Endothelial cell of umbilical vein (primary cell): ENCODE measurements at regions not wholly inside any gene's neighbourhood (a gene's known extent, or its start where the extent isn't known, plus 50 kb on each side); places are given as distances from the start of the nearest gene placed in this dataset.

Source experiments
- BruUV-seq: library from RNA; stranded (reverse); fragments of 400-500 nt; replicated peaks from 2 replicates; lab custom pipeline; 2021; lab: Mats Ljungman, UMichigan
- CTCF ChIA-PET: fragments of 300-600, 350-600 bp; sonication (Branson Sonifier 250); formaldehyde crosslinking; loops from one replicate; lab custom pipeline; 2021; ENCODE audit warnings: antibody characterized with exemption, inconsistent platforms; lab: Charles Lee
- POLR2A ChIA-PET: fragments of 300-600, 350-600 bp; sonication (Branson Sonifier 250); formaldehyde crosslinking; loops from one replicate; lab custom pipeline; 2021; ENCODE audit warnings: antibody characterized with exemption, inconsistent platforms; lab: Charles Lee
- DNase-seq: peaks from one replicate; pipeline ENCODE4 v3.0.0-alpha.2; 2011; ENCODE audit warnings: low read depth, low spot score
- FAIRE-seq: peaks from 2 replicates; lab custom pipeline; 2011; peaks lifted over from hg19 to GRCh38; lab: Jason Lieb, UNC
- H2AFZ ChIP-seq: 2 replicates; pipeline ENCODE4 v1.6.0; 2012; ENCODE audit warnings: low read depth, low read length, control low read depth, inconsistent platforms
- H3K27ac ChIP-seq: 2 replicates; pipeline ENCODE4 v1.5.1; 2011; ENCODE audit warnings: low read depth, mild to moderate bottlenecking, control low read depth, low read length, moderate library complexity; ENCODE audit not compliant: insufficient read depth
- H3K27me3 ChIP-seq, 2 experiments: 2 replicates each; pipeline versions ENCODE4 v1.6.0 to v1.6.1; 2011; ENCODE audit warnings: low read length in 2 of 2, mixed read lengths in 1 of 2; ENCODE audit not compliant: control insufficient read depth in 2 of 2, insufficient read depth in 2 of 2
- H3K36me3 ChIP-seq, 2 experiments: 2 replicates in 1 of 2; 3 replicates in 1 of 2; pipeline ENCODE4 v1.5.1; 2011; ENCODE audit warnings: low read length in 2 of 2, mild to moderate bottlenecking in 1 of 2, moderate library complexity in 1 of 2; ENCODE audit not compliant: control insufficient read depth in 2 of 2, insufficient read depth in 2 of 2; ENCODE audit errors: extremely low read depth in 1 of 2
- H3K4me1 ChIP-seq: 3 replicates; pipeline ENCODE4 v1.5.1; 2011; ENCODE audit warnings: mild to moderate bottlenecking, low read length; ENCODE audit not compliant: control insufficient read depth, insufficient read depth; ENCODE audit errors: extremely low read depth
- H3K4me2 ChIP-seq: 2 replicates; pipeline ENCODE4 v1.6.1; 2011; ENCODE audit warnings: low read length, control low read depth, mixed read lengths; ENCODE audit not compliant: insufficient read depth
- H3K4me3 ChIP-seq, 3 experiments: fragments of 200-600 bp in 1 of 3; sonication (generic), shearing (Covaris generic) in 1 of 3; replicated peaks in 1 of 3; 2 replicates each; pipeline ENCODE4 v1.5.1; 2011 to 2016; ENCODE audit warnings: control low read depth in 3 of 3, low read length in 3 of 3, mild to moderate bottlenecking in 2 of 3, inconsistent platforms in 1 of 3, low read depth in 1 of 3, moderate library complexity in 1 of 3; ENCODE audit not compliant: insufficient read depth in 1 of 3
- H3K79me2 ChIP-seq: 2 replicates; pipeline ENCODE4 v1.6.0; 2012; ENCODE audit warnings: low read length, inconsistent platforms; ENCODE audit not compliant: control insufficient read depth, insufficient read depth
- H3K9ac ChIP-seq: replicated peaks from 2 replicates; pipeline ENCODE3; 2011; ENCODE audit warnings: low read length, control low read depth; ENCODE audit not compliant: insufficient read depth; ENCODE audit errors: extremely low read depth
- H3K9me1 ChIP-seq: replicated peaks from 3 replicates; pipeline ENCODE4 v1.6.0; 2011; ENCODE audit warnings: mild to moderate bottlenecking, low read length; ENCODE audit not compliant: control insufficient read depth, insufficient read depth; ENCODE audit errors: extremely low read depth
- H3K9me3 ChIP-seq: replicated peaks from 2 replicates; pipeline ENCODE4 v1.5.1; 2012; ENCODE audit warnings: low read length, inconsistent platforms; ENCODE audit not compliant: control insufficient read depth, insufficient read depth
- H4K20me1 ChIP-seq: replicated peaks from 2 replicates; pipeline ENCODE3; 2011; ENCODE audit warnings: mild to moderate bottlenecking, low read length; ENCODE audit not compliant: control insufficient read depth, insufficient read depth; ENCODE audit errors: extremely low read depth
- EZH2 ChIP-seq: IDR thresholded peaks from 2 replicates; pipeline ENCODE4 v1.6.1; 2012; ENCODE audit warnings: borderline replicate concordance, low read depth, mild to moderate bottlenecking, moderate library complexity, low read length, inconsistent platforms; ENCODE audit not compliant: severe bottlenecking
- FOS ChIP-seq: IDR thresholded peaks from 2 replicates; pipeline ENCODE4 v1.6.1; 2011; ENCODE audit warnings: mild to moderate bottlenecking, low read length, moderate library complexity, borderline replicate concordance; ENCODE audit not compliant: insufficient read depth
- GATA2 ChIP-seq: IDR thresholded peaks from 2 replicates; pipeline ENCODE4 v1.7.0; 2011; ENCODE audit warnings: low read depth, mild to moderate bottlenecking, moderate library complexity, mixed read lengths, low read length; ENCODE audit not compliant: insufficient read length, insufficient read depth
- JUN ChIP-seq: IDR thresholded peaks from 2 replicates; pipeline ENCODE4 v1.6.1; 2011; ENCODE audit warnings: borderline replicate concordance, low read depth; ENCODE audit not compliant: insufficient read length, insufficient read depth
- MYC ChIP-seq: IDR thresholded peaks from one replicate; pipeline ENCODE4 v1.6.1; 2011; ENCODE audit warnings: mild to moderate bottlenecking, low read depth, low read length
- POLR2A ChIP-seq: IDR thresholded peaks from 2 replicates; pipeline ENCODE4 v1.6.1; 2012; ENCODE audit warnings: low read depth, mild to moderate bottlenecking, control low read depth, low read length
- POLR2AphosphoS5 ChIP-seq: IDR thresholded peaks from 2 replicates; pipeline ENCODE4 v1.6.1; 2012; ENCODE audit warnings: low read depth, mild to moderate bottlenecking, control low read depth, low read length, moderate library complexity; ENCODE audit not compliant: insufficient read depth
- dilution Hi-C: fragments of 300-500 bp; cut with MboI; formaldehyde crosslinking; loops from one replicate; pipeline ENCODE4 v1.15.0; 2019; ENCODE audit warnings: low sequenced_read_pairs; ENCODE audit not compliant: extremely low pct_ligation_motif_present
- intact Hi-C: fragments of 100-400 bp; cut with micrococcal nuclease; formaldehyde crosslinking; loops from one replicate; pipeline ENCODE4 v1.10.0; 2022
- TF ChIP-seq, protein P1 (sequence below): IDR thresholded peaks from 2 replicates; pipeline ENCODE4 v1.6.1; 2011; ENCODE audit not compliant: insufficient read depth, insufficient read length
- TF ChIP-seq, protein P2 (sequence below), 2 donors: IDR thresholded peaks; 1 replicate in 1 of 2; 2 replicates in 1 of 2; pipeline ENCODE4 v1.5.1; 2011; ENCODE audit warnings: low read length in 2 of 2, mild to moderate bottlenecking in 2 of 2, moderate library complexity in 2 of 2, control low read depth in 1 of 2, inconsistent platforms in 1 of 2, low read depth in 1 of 2; ENCODE audit not compliant: insufficient read depth in 1 of 2; ENCODE audit errors: extremely low read depth in 1 of 2

DNA sequence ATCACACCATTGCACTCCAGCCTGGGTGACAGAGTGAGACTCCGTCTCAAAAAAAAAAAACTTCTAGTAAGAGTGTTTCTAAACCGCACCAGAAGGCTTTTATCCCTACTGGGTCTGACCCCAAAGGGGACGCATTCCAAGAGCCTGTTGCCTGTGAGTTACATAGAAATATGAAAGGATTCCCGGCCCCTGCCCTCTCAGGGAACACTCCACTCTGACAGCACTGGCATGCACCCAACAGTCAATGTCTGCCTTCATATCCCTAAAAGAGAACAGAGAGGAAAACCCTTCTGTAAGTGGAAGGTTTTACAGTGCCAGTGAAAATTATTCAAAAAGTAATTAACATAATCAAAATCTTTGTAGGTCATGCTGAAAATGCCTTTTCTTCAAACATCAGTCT, 117.1 kb upstream of the PTPRT start:
- H4K20me1 ChIP-seq, result no peaks in the 10 kb centered on the region
- POLR2A ChIA-PET, result no interaction called here
- no peaks in the 10 kb centered on the region for H3K36me3 ChIP-seq
- peaks cover 12% of the 10 kb centered on the region for H3K9me3 ChIP-seq
- FAIRE-seq (no peak), DNase-seq (no peak)
- H3K4me3 ChIP-seq, result no peak overlapping the region
- H2AFZ ChIP-seq, result no peak overlapping the region
- CTCF ChIA-PET, result no interaction called here
- dilution Hi-C loops (no loop called here), intact Hi-C loops (no loop called here)
- no peak overlapping the region for H3K9ac ChIP-seq
- BruUV-seq, result no TSS peak
- no peaks in the 10 kb centered on the region for H3K4me1 ChIP-seq
- H3K27me3 ChIP-seq, result no peaks in the 10 kb centered on the region
- H3K4me2 ChIP-seq, result no peak overlapping the region
- no peak for TF ChIP-seq JUN
- TF ChIP-seq FOS, result no peak
- TF ChIP-seq MYC, result no peak
- no peak for TF ChIP-seq EZH2
- no peak for TF ChIP-seq POLR2A
- TF ChIP-seq, protein P1, sequence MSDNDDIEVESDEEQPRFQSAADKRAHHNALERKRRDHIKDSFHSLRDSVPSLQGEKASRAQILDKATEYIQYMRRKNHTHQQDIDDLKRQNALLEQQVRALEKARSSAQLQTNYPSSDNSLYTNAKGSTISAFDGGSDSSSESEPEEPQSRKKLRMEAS, result no peak
- no peak for TF ChIP-seq GATA2
- TF ChIP-seq, protein P2, sequence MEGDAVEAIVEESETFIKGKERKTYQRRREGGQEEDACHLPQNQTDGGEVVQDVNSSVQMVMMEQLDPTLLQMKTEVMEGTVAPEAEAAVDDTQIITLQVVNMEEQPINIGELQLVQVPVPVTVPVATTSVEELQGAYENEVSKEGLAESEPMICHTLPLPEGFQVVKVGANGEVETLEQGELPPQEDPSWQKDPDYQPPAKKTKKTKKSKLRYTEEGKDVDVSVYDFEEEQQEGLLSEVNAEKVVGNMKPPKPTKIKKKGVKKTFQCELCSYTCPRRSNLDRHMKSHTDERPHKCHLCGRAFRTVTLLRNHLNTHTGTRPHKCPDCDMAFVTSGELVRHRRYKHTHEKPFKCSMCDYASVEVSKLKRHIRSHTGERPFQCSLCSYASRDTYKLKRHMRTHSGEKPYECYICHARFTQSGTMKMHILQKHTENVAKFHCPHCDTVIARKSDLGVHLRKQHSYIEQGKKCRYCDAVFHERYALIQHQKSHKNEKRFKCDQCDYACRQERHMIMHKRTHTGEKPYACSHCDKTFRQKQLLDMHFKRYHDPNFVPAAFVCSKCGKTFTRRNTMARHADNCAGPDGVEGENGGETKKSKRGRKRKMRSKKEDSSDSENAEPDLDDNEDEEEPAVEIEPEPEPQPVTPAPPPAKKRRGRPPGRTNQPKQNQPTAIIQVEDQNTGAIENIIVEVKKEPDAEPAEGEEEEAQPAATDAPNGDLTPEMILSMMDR (IDR thresholded peaks at IDR 0.05; ENCODE audit: extremely low read depth in 1 of 2, insufficient read depth in 1 of 2, low read depth in 1 of 2, low read length in 2 of 2), result no peak
- TF ChIP-seq POLR2AphosphoS5, result no peak
- no peaks in the 10 kb centered on the region for H3K79me2 ChIP-seq
- no peak overlapping the region for H3K27ac ChIP-seq
- H3K9me1 ChIP-seq, result no peaks in the 10 kb centered on the region
